ENCODE measurements at regions not wholly inside any gene's neighbourhood (a gene's known extent, or its start where the extent isn't known, plus 50 kb on each side); places are given as distances from the start of the nearest gene placed in this dataset.

DNA sequence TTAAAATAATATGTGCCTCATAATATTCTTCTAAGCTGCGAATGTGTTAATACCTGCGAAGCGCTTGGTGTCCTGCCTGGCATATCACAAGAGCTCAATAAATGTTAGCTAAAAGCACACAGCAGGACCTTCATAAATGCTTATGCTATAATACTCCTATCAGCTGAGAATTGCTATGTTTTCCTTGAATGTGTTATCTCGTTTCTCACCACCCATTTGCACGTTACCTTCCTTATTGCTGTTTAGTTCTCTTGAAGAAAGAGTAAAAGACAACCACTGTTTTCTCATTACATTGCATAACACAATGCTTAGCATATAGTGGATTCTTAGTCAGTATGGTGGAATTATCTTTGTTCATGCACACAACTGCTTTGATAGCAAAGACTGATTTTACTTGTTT is 76.6 kb downstream of the EDN1 start:
- Histone ChIP-seq H3K9ac (ENCODE audit: low read length) (no peak overlapping the region), H3K27me3 (ENCODE audit: low read length) (no peaks in the 10 kb centered on the region), H4K20me1 (ENCODE audit: low read depth, low read length) (no peaks in the 10 kb centered on the region), H2AFZ (ENCODE audit: low read depth, low read length, severe bottlenecking) (no peak overlapping the region), H3F3A (ENCODE audit: insufficient read depth) (no peaks in the 10 kb centered on the region), H3K79me2 (ENCODE audit: insufficient read depth, low read length) (no peaks in the 10 kb centered on the region), H3K36me3 (ENCODE audit: low read length) (no peaks in the 10 kb centered on the region), H3K4me3 (ENCODE audit: insufficient read depth, low read length, poor library complexity, severe bottlenecking) (no peak overlapping the region), H3K4me2 (ENCODE audit: low read depth, low read length, poor library complexity, severe bottlenecking) (no peak overlapping the region), H3K27ac (ENCODE audit: low read depth, low read length) (no peak overlapping the region), H3K9me3 (ENCODE audit: insufficient read depth, low read length) (no peaks in the 10 kb centered on the region), H3K9me2 (replicated peaks; ENCODE audit: insufficient read depth, low read length) (no peaks in the 10 kb centered on the region)
- no peak for TF ChIP-seq EZH2phosphoT487 (conservative IDR thresholded peaks at IDR 0.05; ENCODE audit: low read length)
- TF ChIP-seq, protein P1, sequence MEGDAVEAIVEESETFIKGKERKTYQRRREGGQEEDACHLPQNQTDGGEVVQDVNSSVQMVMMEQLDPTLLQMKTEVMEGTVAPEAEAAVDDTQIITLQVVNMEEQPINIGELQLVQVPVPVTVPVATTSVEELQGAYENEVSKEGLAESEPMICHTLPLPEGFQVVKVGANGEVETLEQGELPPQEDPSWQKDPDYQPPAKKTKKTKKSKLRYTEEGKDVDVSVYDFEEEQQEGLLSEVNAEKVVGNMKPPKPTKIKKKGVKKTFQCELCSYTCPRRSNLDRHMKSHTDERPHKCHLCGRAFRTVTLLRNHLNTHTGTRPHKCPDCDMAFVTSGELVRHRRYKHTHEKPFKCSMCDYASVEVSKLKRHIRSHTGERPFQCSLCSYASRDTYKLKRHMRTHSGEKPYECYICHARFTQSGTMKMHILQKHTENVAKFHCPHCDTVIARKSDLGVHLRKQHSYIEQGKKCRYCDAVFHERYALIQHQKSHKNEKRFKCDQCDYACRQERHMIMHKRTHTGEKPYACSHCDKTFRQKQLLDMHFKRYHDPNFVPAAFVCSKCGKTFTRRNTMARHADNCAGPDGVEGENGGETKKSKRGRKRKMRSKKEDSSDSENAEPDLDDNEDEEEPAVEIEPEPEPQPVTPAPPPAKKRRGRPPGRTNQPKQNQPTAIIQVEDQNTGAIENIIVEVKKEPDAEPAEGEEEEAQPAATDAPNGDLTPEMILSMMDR (IDR thresholded peaks at IDR 0.05; ENCODE audit: insufficient read depth, low read length, poor library complexity, severe bottlenecking) = no peak

- Histone ChIP-seq H3F3A (ENCODE audit: insufficient read depth) (no peaks in the 10 kb centered on the region), H3K9me3 (ENCODE audit: insufficient read depth, low read length) (no peaks in the 10 kb centered on the region), H3K27ac (ENCODE audit: low read depth, low read length) (no peak overlapping the region), H3K36me3 (ENCODE audit: low read length) (no peaks in the 10 kb centered on the region), H4K20me1 (ENCODE audit: low read depth, low read length) (no peaks in the 10 kb centered on the region), H3K27me3 (ENCODE audit: low read length) (no peaks in the 10 kb centered on the region), H3K9ac (ENCODE audit: low read length) (no peak overlapping the region), H3K9me2 (replicated peaks; ENCODE audit: insufficient read depth, low read length) (no peaks in the 10 kb centered on the region), H3K4me2 (ENCODE audit: low read depth, low read length, poor library complexity, severe bottlenecking) (no peak overlapping the region), H3K4me3 (ENCODE audit: insufficient read depth, low read length, poor library complexity, severe bottlenecking) (no peak overlapping the region), H3K79me2 (ENCODE audit: insufficient read depth, low read length) (no peaks in the 10 kb centered on the region), H2AFZ (ENCODE audit: low read depth, low read length, severe bottlenecking) (no peak overlapping the region)
- no peak for TF ChIP-seq EZH2phosphoT487 (conservative IDR thresholded peaks at IDR 0.05; ENCODE audit: low read length)
- TF ChIP-seq, protein P1 (IDR thresholded peaks at IDR 0.05; ENCODE audit: insufficient read depth, low read length, poor library complexity, severe bottlenecking) = no peak
Measured at GRCh38 chr6:12367412-12367811, 77.3 kb downstream of the EDN1 start.

GRCh38 chr6:12369355-12369754 is 79.2 kb downstream of the EDN1 start:
- no peak overlapping the region for H3K4me2 ChIP-seq (ENCODE audit: low read depth, low read length, poor library complexity, severe bottlenecking)
- no peaks in the 10 kb centered on the region for H3K9me2 ChIP-seq (replicated peaks; ENCODE audit: insufficient read depth, low read length)
- H3K9me3 ChIP-seq (ENCODE audit: insufficient read depth, low read length) = no peaks in the 10 kb centered on the region
- H3K27ac ChIP-seq (ENCODE audit: low read depth, low read length) = no peak overlapping the region
- no peak overlapping the region for H3K9ac ChIP-seq (ENCODE audit: low read length)
- no peaks in the 10 kb centered on the region for H3K27me3 ChIP-seq (ENCODE audit: low read length)
- H2AFZ ChIP-seq (ENCODE audit: low read depth, low read length, severe bottlenecking) = no peak overlapping the region
- TF ChIP-seq EZH2phosphoT487 (conservative IDR thresholded peaks at IDR 0.05; ENCODE audit: low read length) = no peak
- TF ChIP-seq, protein P1 (IDR thresholded peaks at IDR 0.05; ENCODE audit: insufficient read depth, low read length, poor library complexity, severe bottlenecking) = no peak
- H3F3A ChIP-seq (ENCODE audit: insufficient read depth) = no peaks in the 10 kb centered on the region
- no peaks in the 10 kb centered on the region for H3K79me2 ChIP-seq (ENCODE audit: insufficient read depth, low read length)
- no peaks in the 10 kb centered on the region for H4K20me1 ChIP-seq (ENCODE audit: low read depth, low read length)
- H3K4me3 ChIP-seq (ENCODE audit: insufficient read depth, low read length, poor library complexity, severe bottlenecking) = no peak overlapping the region
- no peaks in the 10 kb centered on the region for H3K36me3 ChIP-seq (ENCODE audit: low read length)
